GM10248 (cell line): ENCODE measurements at regions not wholly inside any gene's neighbourhood (a gene's known extent, or its start where the extent isn't known, plus 50 kb on each side); places are given as distances from the start of the nearest gene placed in this dataset.

ENCODE experiments used
- CTCF ChIA-PET: fragments of 300-600 bp; sonication (Branson Sonifier 250); formaldehyde crosslinking; extraction: SDS; loops from one replicate; lab custom pipeline; 2021; ENCODE audit warnings: antibody characterized with exemption; lab: Yijun Ruan, JAX
- POLR2A ChIA-PET: fragments of 350-650 bp; sonication (Branson Sonifier 250); formaldehyde crosslinking; extraction: SDS; loops from one replicate; lab custom pipeline; 2020; ENCODE audit warnings: antibody characterized with exemption; lab: Yijun Ruan, JAX
- DNase-seq: peaks from one replicate; pipeline ENCODE4 v3.0.0; 2012; ENCODE audit errors: extremely low spot score
- CTCF ChIP-seq: IDR thresholded peaks from 2 replicates; pipeline ENCODE4 v1.5.1; 2012; ENCODE audit warnings: mild to moderate bottlenecking, low read depth; ENCODE audit errors: extremely low read depth, missing control alignments, control extremely low read depth

DNA sequence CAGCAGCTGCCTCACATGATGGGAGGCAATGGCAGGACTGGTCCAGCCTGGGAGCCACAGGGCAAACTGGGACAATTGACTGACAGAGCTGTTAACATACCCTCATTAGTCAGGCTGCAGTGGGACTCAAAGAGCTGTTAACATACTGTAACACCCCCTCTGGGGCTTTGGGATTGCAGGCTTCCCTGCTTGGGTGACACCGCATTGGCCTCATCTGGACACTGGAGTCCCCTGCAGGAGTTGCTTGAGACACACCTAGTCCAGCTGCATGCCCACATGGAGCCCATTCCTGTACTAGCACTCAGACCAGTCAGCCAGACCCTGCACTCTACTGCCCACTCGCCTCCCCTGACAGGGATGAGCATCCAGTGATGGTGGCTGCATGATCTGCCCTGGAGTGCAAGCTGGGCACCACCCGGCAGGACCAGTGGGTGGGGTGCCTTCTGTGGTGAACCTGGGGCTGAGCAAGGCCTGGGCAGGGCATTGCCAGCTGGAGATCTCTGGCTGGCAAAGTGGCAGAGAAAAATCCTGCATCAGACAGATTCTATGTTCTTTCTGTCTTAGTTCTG, 138.8 kb downstream of the DTHD1 start:
- no peak for TF ChIP-seq CTCF
- CTCF ChIA-PET, result interaction anchor here (1.1 to 2.0 kb wide), 4 partner anchors 16 to 21 kb away, joined by 3 to 5 read pairs (median 3); no protein-coding TSS in a partner anchor
- POLR2A ChIA-PET, result no interaction called here
- DNase-seq, result no peak

DNA sequence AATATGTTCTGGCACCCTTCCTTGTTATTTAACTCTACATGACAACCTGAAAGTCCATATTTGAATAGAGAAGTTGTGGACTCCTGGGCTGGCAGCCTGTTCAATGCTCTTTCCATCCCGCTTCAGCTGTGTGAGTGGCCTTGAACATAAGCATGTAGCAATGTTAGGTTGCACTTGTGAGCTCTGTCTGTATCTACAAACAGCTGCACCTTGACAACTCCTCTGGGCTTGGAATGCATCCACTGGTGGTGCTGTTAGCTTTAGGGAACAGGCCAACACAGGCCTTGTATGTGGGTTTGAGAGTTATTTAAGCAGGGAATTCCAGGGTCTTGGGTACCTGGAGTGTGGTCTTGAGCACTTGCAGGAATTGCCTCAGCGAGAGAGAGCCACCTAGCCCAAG, 141.2 kb downstream of the DTHD1 start:
- POLR2A ChIA-PET, result no interaction called here
- CTCF ChIA-PET, result interaction anchor here (0.8 to 2.0 kb wide), 2 partner anchors 22 to 23 kb away, joined by 3 to 5 read pairs; no protein-coding TSS in a partner anchor
- DNase-seq, result no peak
- TF ChIP-seq CTCF, result no peak

GRCh38 chr4:36426741-36427140, 145.3 kb downstream of the DTHD1 start:
- no peak for TF ChIP-seq CTCF
- CTCF ChIA-PET, result interaction anchor here (1.2 to 1.5 kb wide), 2 partner anchors 16 to 27 kb away, joined by 3 to 4 read pairs; no protein-coding TSS in a partner anchor
- POLR2A ChIA-PET, result no interaction called here
- DNase-seq, result no peak

GRCh38 chr4:36427696-36428095, 146.3 kb downstream of the DTHD1 start:
- POLR2A ChIA-PET, result no interaction called here
- no peak for TF ChIP-seq CTCF
- CTCF ChIA-PET, result interaction anchor here (1.2 to 1.5 kb wide), 2 partner anchors 15 to 28 kb away, joined by 3 to 4 read pairs; no protein-coding TSS in a partner anchor
- DNase-seq, result no peak

GRCh38 chr4:36432586-36432985, 151.2 kb downstream of the DTHD1 start:
- TF ChIP-seq CTCF, result no peak
- CTCF ChIA-PET, result no interaction called here
- no peak for DNase-seq
- POLR2A ChIA-PET, result no interaction called here

DNA sequence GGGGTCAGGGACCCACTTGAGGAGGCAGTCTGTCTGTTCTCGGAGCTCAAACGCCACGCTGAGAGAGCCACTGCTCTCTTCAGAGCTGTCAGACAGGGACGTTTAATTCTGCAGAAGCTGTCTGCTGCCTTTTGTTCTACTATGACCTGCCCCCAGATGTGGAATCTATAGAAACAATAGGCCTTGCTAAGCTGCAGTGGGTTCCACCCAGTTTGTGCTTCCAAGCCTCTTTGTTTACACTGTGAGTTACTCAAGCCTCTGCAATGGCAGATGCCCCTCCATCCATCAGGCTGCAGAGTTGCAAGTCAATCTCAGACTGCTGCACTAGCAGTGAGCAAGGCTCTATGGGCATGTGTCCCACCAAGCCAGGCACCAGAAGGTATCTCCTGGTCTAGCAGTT, 158.1 kb downstream of the DTHD1 start:
- POLR2A ChIA-PET, result no interaction called here
- TF ChIP-seq CTCF, result no peak
- CTCF ChIA-PET, result no interaction called here
- no peak for DNase-seq
